IgD-negative memory B cell (primary cell): ENCODE measurements at regions not wholly inside any gene's neighbourhood (a gene's known extent, or its start where the extent isn't known, plus 50 kb on each side); places are given as distances from the start of the nearest gene placed in this dataset.

ENCODE experiments used
- H3K27ac Mint-ChIP-seq, 3 donors: one replicate each; pipeline ENCODE4 v1.8.0; 2020 to 2022; ENCODE audit warnings: mild to moderate bottlenecking in 3 of 3, mixed read lengths in 3 of 3, moderate library complexity in 1 of 3
- H3K27me3 Mint-ChIP-seq: one replicate; pipeline ENCODE4 v1.8.0; 2021; ENCODE audit warnings: mixed read lengths
- H3K36me3 Mint-ChIP-seq: one replicate; pipeline ENCODE4 v1.8.0; 2020; ENCODE audit warnings: mild to moderate bottlenecking, mixed read lengths
- H3K4me1 Mint-ChIP-seq, 3 donors: one replicate each; pipeline ENCODE4 v1.8.0; 2020 to 2022; ENCODE audit warnings: mixed read lengths in 3 of 3, mild to moderate bottlenecking in 1 of 3
- H3K4me3 Mint-ChIP-seq, 4 donors: one replicate each; pipeline ENCODE4 v1.8.0; 2020 to 2022; ENCODE audit warnings: mild to moderate bottlenecking in 4 of 4, mixed read lengths in 4 of 4, moderate library complexity in 3 of 4
- H3K9me3 Mint-ChIP-seq, 3 donors: one replicate each; pipeline ENCODE4 v1.8.0; 2020 to 2021; ENCODE audit warnings: mixed read lengths in 3 of 3, mild to moderate bottlenecking in 1 of 3

GRCh38 chr2:196244516-196244915, 73.1 kb upstream of the STK17B start:
- Mint-ChIP-seq H3K4me3 (no peak overlapping the region), H3K27me3 (no peaks in the 10 kb centered on the region), H3K4me1 (peaks cover 46 to 61% (median 54%) of the 10 kb centered on the region in 3 donors), H3K9me3 (no peaks in the 10 kb centered on the region), H3K36me3 (peaks cover 2% of the 10 kb centered on the region), H3K27ac (peak overlapping the region in 1 of 3 donors; percentile 8)

- Mint-ChIP-seq H3K4me3 (no peak overlapping the region), H3K36me3 (peaks cover 2% of the 10 kb centered on the region), H3K27ac (peak overlapping the region in 1 of 3 donors; percentile 8), H3K9me3 (no peaks in the 10 kb centered on the region), H3K4me1 (peaks cover 46 to 61% (median 54%) of the 10 kb centered on the region in 3 donors), H3K27me3 (no peaks in the 10 kb centered on the region)
Observed at GRCh38 chr2:196244966-196245365, 73.6 kb upstream of the STK17B start.

- Mint-ChIP-seq H3K4me1 (peaks cover 44 to 62% (median 56%) of the 10 kb centered on the region in 3 donors), H3K36me3 (peaks cover 2% of the 10 kb centered on the region), H3K9me3 (no peaks in the 10 kb centered on the region), H3K27ac (peak overlapping the region in 2 of 3 donors; percentile 1 to 59), H3K4me3 (no peak overlapping the region), H3K27me3 (no peaks in the 10 kb centered on the region)
Observed at GRCh38 chr2:196245378-196246140, 74.2 kb upstream of the STK17B start.

- no peaks in the 10 kb centered on the region for H3K36me3 Mint-ChIP-seq
- no peak overlapping the region for H3K4me3 Mint-ChIP-seq
- no peaks in the 10 kb centered on the region for H3K27me3 Mint-ChIP-seq
- peak overlapping the region in 2 of 3 donors; percentile 63 to 86 for H3K27ac Mint-ChIP-seq
- no peaks in the 10 kb centered on the region for H3K9me3 Mint-ChIP-seq
- H3K4me1 Mint-ChIP-seq = peaks cover 44 to 56% (median 48%) of the 10 kb centered on the region in 3 donors
Observed at GRCh38 chr2:196247114-196247975, 76.0 kb upstream of the STK17B start.

- Mint-ChIP-seq H3K4me3 (no peak overlapping the region), H3K9me3 (no peaks in the 10 kb centered on the region), H3K4me1 (peaks cover 45 to 55% (median 47%) of the 10 kb centered on the region in 3 donors)
Observed at GRCh38 chr2:196247976-196248280, 76.5 kb upstream of the STK17B start.

GRCh38 chr2:196248467-196249094, 77.2 kb upstream of the STK17B start:
- Mint-ChIP-seq H3K9me3 (no peaks in the 10 kb centered on the region), H3K4me3 (peak overlapping the region in 1 of 4 donors; percentile 56), H3K27ac (peak overlapping the region; percentile 13 to 86 (median 17)), H3K4me1 (peaks cover 50 to 58% (median 51%) of the 10 kb centered on the region in 3 donors), H3K27me3 (no peaks in the 10 kb centered on the region), H3K36me3 (no peaks in the 10 kb centered on the region)

More at GRCh38 chr2:196247976-196248280, 76.5 kb upstream of the STK17B start:
- Mint-ChIP-seq H3K27ac (peak overlapping the region in 2 of 3 donors; percentile 17 to 86), H3K27me3 (no peaks in the 10 kb centered on the region), H3K36me3 (no peaks in the 10 kb centered on the region)

GRCh38 chr2:196249171-196249570, 77.8 kb upstream of the STK17B start:
- H3K4me3 Mint-ChIP-seq = peak overlapping the region in 1 of 4 donors; percentile 56
- H3K4me1 Mint-ChIP-seq = peaks cover 50 to 58% (median 51%) of the 10 kb centered on the region in 3 donors
- H3K27me3 Mint-ChIP-seq = no peaks in the 10 kb centered on the region
- H3K36me3 Mint-ChIP-seq = no peaks in the 10 kb centered on the region
- H3K27ac Mint-ChIP-seq = peak overlapping the region in 1 of 3 donors; percentile 47
- H3K9me3 Mint-ChIP-seq = no peaks in the 10 kb centered on the region

- Mint-ChIP-seq H3K9me3 (no peaks in the 10 kb centered on the region), H3K4me3 (peak overlapping the region in 1 of 4 donors; percentile 81), H3K27ac (peak overlapping the region in 2 of 3 donors; percentile 1 to 71), H3K4me1 (peaks cover 46 to 55% (median 55%) of the 10 kb centered on the region in 3 donors), H3K27me3 (no peaks in the 10 kb centered on the region), H3K36me3 (no peaks in the 10 kb centered on the region)
Observed at GRCh38 chr2:196249860-196250259, 78.5 kb upstream of the STK17B start.

- Mint-ChIP-seq H3K27me3 (no peaks in the 10 kb centered on the region), H3K27ac (peak overlapping the region in 1 of 3 donors; percentile 55), H3K4me3 (peak overlapping the region in 2 of 4 donors; percentile 10 to 81), H3K9me3 (no peaks in the 10 kb centered on the region), H3K4me1 (peaks cover 38 to 52% (median 45%) of the 10 kb centered on the region in 3 donors), H3K36me3 (no peaks in the 10 kb centered on the region)
Observed at GRCh38 chr2:196251132-196251531, 79.8 kb upstream of the STK17B start.

GRCh38 chr2:196252408-196253115, 81.2 kb upstream of the STK17B start:
- H3K27ac Mint-ChIP-seq = no peak overlapping the region
- peaks cover 35 to 55% (median 53%) of the 10 kb centered on the region in 3 donors for H3K4me1 Mint-ChIP-seq

GRCh38 chr2:196253116-196253480, 81.7 kb upstream of the STK17B start:
- H3K4me1 Mint-ChIP-seq = peaks cover 30 to 56% (median 48%) of the 10 kb centered on the region in 3 donors

More at GRCh38 chr2:196252408-196253115, 81.2 kb upstream of the STK17B start:
- no peak overlapping the region for H3K4me3 Mint-ChIP-seq
- no peaks in the 10 kb centered on the region for H3K36me3 Mint-ChIP-seq
- no peaks in the 10 kb centered on the region for H3K27me3 Mint-ChIP-seq
- H3K9me3 Mint-ChIP-seq = no peaks in the 10 kb centered on the region

GRCh38 chr2:196256585-196256984, 85.2 kb upstream of the STK17B start:
- no peak overlapping the region for H3K27ac Mint-ChIP-seq
- H3K4me3 Mint-ChIP-seq = no peak overlapping the region
- no peaks in the 10 kb centered on the region for H3K27me3 Mint-ChIP-seq
- no peaks in the 10 kb centered on the region for H3K36me3 Mint-ChIP-seq
- H3K9me3 Mint-ChIP-seq = no peaks in the 10 kb centered on the region
- peaks cover 24 to 41% (median 37%) of the 10 kb centered on the region in 3 donors for H3K4me1 Mint-ChIP-seq

More at GRCh38 chr2:196253116-196253480, 81.7 kb upstream of the STK17B start:
- no peaks in the 10 kb centered on the region for H3K36me3 Mint-ChIP-seq
- H3K27me3 Mint-ChIP-seq = no peaks in the 10 kb centered on the region
- H3K9me3 Mint-ChIP-seq = no peaks in the 10 kb centered on the region
- peak overlapping the region in 1 of 3 donors; percentile 7 for H3K27ac Mint-ChIP-seq
- no peak overlapping the region for H3K4me3 Mint-ChIP-seq

- Mint-ChIP-seq H3K4me3 (no peak overlapping the region), H3K27ac (no peak overlapping the region), H3K27me3 (no peaks in the 10 kb centered on the region), H3K4me1 (peaks cover 24 to 40% (median 35%) of the 10 kb centered on the region in 3 donors), H3K9me3 (no peaks in the 10 kb centered on the region), H3K36me3 (no peaks in the 10 kb centered on the region)
Observed at GRCh38 chr2:196257086-196257485, 85.7 kb upstream of the STK17B start.

- H3K36me3 Mint-ChIP-seq = no peaks in the 10 kb centered on the region
- peaks cover 31 to 45% (median 37%) of the 10 kb centered on the region in 3 donors for H3K4me1 Mint-ChIP-seq
- no peaks in the 10 kb centered on the region for H3K27me3 Mint-ChIP-seq
- H3K4me3 Mint-ChIP-seq = no peak overlapping the region
- no peak overlapping the region for H3K27ac Mint-ChIP-seq
- H3K9me3 Mint-ChIP-seq = no peaks in the 10 kb centered on the region
Observed at GRCh38 chr2:196258407-196258806, 87.0 kb upstream of the STK17B start.
